ENCODE measurements at regions not wholly inside any gene's neighbourhood (a gene's known extent, or its start where the extent isn't known, plus 50 kb on each side); places are given as distances from the start of the nearest gene placed in this dataset.
"Not testable (repeated sequence)": the region's sequence is repeated elsewhere in the genome, so short reads cannot be mapped to it uniquely, and the experiment has no call there.

DNA sequence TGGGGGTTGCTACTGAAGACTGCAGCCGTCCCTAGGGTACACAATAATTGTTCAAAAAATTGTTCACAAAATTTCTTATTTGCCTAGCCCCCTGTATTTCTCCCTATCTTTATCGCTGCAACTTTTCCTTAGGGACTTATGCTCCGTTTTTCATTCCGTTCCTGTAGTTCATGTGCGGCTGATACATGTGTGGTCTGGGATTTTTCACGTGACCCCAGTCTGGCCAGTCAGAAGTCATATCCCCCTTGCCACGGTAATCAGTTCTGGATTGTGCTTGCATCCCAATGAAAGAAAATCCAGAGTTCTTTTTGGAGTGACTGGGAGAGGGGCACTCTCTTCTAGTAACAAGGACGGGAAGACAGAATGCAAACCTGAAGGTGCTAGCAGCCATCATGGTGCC, 610.7 kb upstream of the C16orf82 start:
- no peak overlapping the region for H3K4me3 ChIP-seq (ENCODE audit: low read depth, low read length)

GRCh38 chr16:26457095-26457494, 609.6 kb upstream of the C16orf82 start:
- H3K4me3 ChIP-seq (ENCODE audit: low read depth, low read length): no peak overlapping the region
- TF ChIP-seq CTCF (IDR thresholded peaks at IDR 0.05; ENCODE audit: low read depth, low read length): no peak

More for the DNA sequence above, 610.7 kb upstream of the C16orf82 start:
- no peak for TF ChIP-seq CTCF (IDR thresholded peaks at IDR 0.05; ENCODE audit: low read depth, low read length)

GRCh38 chr16:26457882-26458281, 608.8 kb upstream of the C16orf82 start:
- no peak for TF ChIP-seq CTCF (IDR thresholded peaks at IDR 0.05; ENCODE audit: low read depth, low read length)
- H3K4me3 ChIP-seq (ENCODE audit: low read depth, low read length): no peak overlapping the region

- no peak overlapping the region for H3K4me3 ChIP-seq (ENCODE audit: low read depth, low read length)
- no peak for TF ChIP-seq CTCF (IDR thresholded peaks at IDR 0.05; ENCODE audit: low read depth, low read length)
Measured at GRCh38 chr16:26464576-26465266, 602.0 kb upstream of the C16orf82 start.

- H3K4me3 ChIP-seq (ENCODE audit: low read depth, low read length): not testable (repeated sequence)
Measured at GRCh38 chr16:26474405-26474804, 592.3 kb upstream of the C16orf82 start.

DNA sequence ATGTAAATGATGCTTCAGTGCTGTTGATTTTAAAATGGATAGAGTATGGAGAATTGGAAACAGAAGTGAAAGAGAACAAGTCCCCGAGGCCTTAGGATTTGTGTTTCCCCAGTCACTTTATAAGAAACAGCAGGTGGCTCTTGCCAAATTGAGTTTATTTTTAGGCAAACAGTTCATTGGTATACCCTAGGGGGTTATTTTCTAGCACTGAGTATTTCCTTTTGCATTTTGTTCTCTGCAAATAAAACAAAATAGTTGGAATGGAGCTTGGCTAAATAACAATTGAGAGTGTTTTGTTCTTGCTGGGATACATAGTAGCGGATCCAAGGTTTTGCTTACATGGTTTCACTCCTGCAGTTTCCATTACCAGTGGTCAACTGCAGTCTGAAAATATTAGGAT, 591.1 kb upstream of the C16orf82 start:
- H3K4me3 ChIP-seq (ENCODE audit: low read depth, low read length): no peak overlapping the region
- no peak for TF ChIP-seq CTCF (IDR thresholded peaks at IDR 0.05; ENCODE audit: low read depth, low read length)

GRCh38 chr16:26491101-26491670, 575.5 kb upstream of the C16orf82 start:
- H3K4me3 ChIP-seq (ENCODE audit: low read depth, low read length): no peak overlapping the region
- TF ChIP-seq CTCF (IDR thresholded peaks at IDR 0.05; ENCODE audit: low read depth, low read length): no peak

DNA sequence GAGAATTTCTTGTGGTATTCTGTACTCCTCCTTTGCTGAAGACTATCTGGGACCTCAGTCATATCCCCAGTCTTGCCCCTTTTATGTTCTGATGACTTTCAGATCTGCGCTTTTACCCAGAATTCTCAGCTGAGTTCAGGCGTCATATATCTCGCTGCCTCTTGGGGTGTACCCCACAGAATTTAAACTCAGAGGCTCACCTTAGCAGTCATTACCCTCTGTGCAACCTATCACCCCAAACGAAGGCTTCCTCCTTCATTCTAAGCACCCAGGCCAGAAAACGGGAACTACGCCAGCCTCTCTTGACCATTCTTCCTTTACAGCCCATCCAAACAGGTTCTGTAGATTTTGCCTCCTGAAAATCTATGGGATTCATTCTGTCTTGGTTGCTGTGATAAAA, 574.8 kb upstream of the C16orf82 start:
- H3K4me3 ChIP-seq (ENCODE audit: low read depth, low read length): no peak overlapping the region

More for the DNA sequence above, 574.8 kb upstream of the C16orf82 start:
- no peak for TF ChIP-seq CTCF (IDR thresholded peaks at IDR 0.05; ENCODE audit: low read depth, low read length)
